ENCODE measurements at regions not wholly inside any gene's neighbourhood (a gene's known extent, or its start where the extent isn't known, plus 50 kb on each side); places are given as distances from the start of the nearest gene placed in this dataset.

GRCh38 chr6:108768792-108769524, 79.3 kb upstream of the ARMC2 start:
- Histone ChIP-seq H3K36me3 (ENCODE audit: control insufficient read depth in 2 of 2, extremely low read depth in 1 of 2, insufficient read depth in 2 of 2, low read length in 2 of 2) (no peaks in the 10 kb centered on the region), H3K4me2 (ENCODE audit: control insufficient read depth, extremely low read depth, insufficient read depth, low read depth, low read length) (no peak overlapping the region), H3K79me2 (ENCODE audit: control insufficient read depth, insufficient read depth, low read length) (no peaks in the 10 kb centered on the region), H3K9me3 (ENCODE audit: control insufficient read depth, low read depth, low read length) (no peaks in the 10 kb centered on the region), H3K9ac (ENCODE audit: control insufficient read depth, extremely low read depth, insufficient read depth, low read length) (no peak overlapping the region), H3K27ac (ENCODE audit: control insufficient read depth, insufficient read depth, low read length) (no peak overlapping the region), H2AFZ (ENCODE audit: control insufficient read depth, low read length) (no peak overlapping the region), H3K27me3 (ENCODE audit: control insufficient read depth, extremely low read depth, insufficient read depth, low read length) (no peaks in the 10 kb centered on the region), H3K4me3 (ENCODE audit: control insufficient read depth in 2 of 3, extremely low read depth in 1 of 3, insufficient read depth in 2 of 3, low read depth in 1 of 3, low read length in 3 of 3) (no peak overlapping the region), H4K20me1 (ENCODE audit: control insufficient read depth, extremely low read depth, insufficient read depth, low read length) (no peaks in the 10 kb centered on the region), H3K4me1 (ENCODE audit: control insufficient read depth, extremely low read depth, insufficient read depth, low read length) (no peaks in the 10 kb centered on the region), H3K9me1 (ENCODE audit: control insufficient read depth, extremely low read depth, insufficient read depth, low read length) (no peaks in the 10 kb centered on the region)
- FAIRE-seq = no peak
- TF ChIP-seq CTCF (optimal IDR thresholded peaks at IDR 0.05 in 1 of 3, IDR thresholded peaks at IDR 0.05 in 1 of 3, conservative IDR thresholded peaks at IDR 0.05 in 1 of 3; ENCODE audit: extremely low read depth in 1 of 3, insufficient read depth in 2 of 3, low read length in 3 of 3) = no peak
- no peak for TF ChIP-seq EZH2 (IDR thresholded peaks at IDR 0.05; ENCODE audit: low read length)
- dilution Hi-C loops (cut with MboI; ENCODE audit: extremely low pct_ligation_motif_present, low sequenced_read_pairs) = no loop called here
- no peak for DNase-seq (ENCODE audit: low read depth, low spot score)

GRCh38 chr6:108771421-108771820, 76.8 kb upstream of the ARMC2 start:
- no peaks in the 10 kb centered on the region for H3K27me3 ChIP-seq (ENCODE audit: control insufficient read depth, extremely low read depth, insufficient read depth, low read length)
- TF ChIP-seq CTCF (optimal IDR thresholded peaks at IDR 0.05 in 1 of 3, IDR thresholded peaks at IDR 0.05 in 1 of 3, conservative IDR thresholded peaks at IDR 0.05 in 1 of 3; ENCODE audit: extremely low read depth in 1 of 3, insufficient read depth in 2 of 3, low read length in 3 of 3) = no peak
- TF ChIP-seq EZH2 (IDR thresholded peaks at IDR 0.05; ENCODE audit: low read length) = no peak
- no peak for FAIRE-seq
- no peak overlapping the region for H2AFZ ChIP-seq (ENCODE audit: control insufficient read depth, low read length)
- no peaks in the 10 kb centered on the region for H3K4me1 ChIP-seq (ENCODE audit: control insufficient read depth, extremely low read depth, insufficient read depth, low read length)
- dilution Hi-C loops (cut with MboI; ENCODE audit: extremely low pct_ligation_motif_present, low sequenced_read_pairs) = no loop called here
- no peak overlapping the region for H3K4me3 ChIP-seq (ENCODE audit: control insufficient read depth in 2 of 3, extremely low read depth in 1 of 3, insufficient read depth in 2 of 3, low read depth in 1 of 3, low read length in 3 of 3)
- H3K9me3 ChIP-seq (ENCODE audit: control insufficient read depth, low read depth, low read length) = no peaks in the 10 kb centered on the region
- H3K79me2 ChIP-seq (ENCODE audit: control insufficient read depth, insufficient read depth, low read length) = no peaks in the 10 kb centered on the region
- no peaks in the 10 kb centered on the region for H4K20me1 ChIP-seq (ENCODE audit: control insufficient read depth, extremely low read depth, insufficient read depth, low read length)
- no peaks in the 10 kb centered on the region for H3K36me3 ChIP-seq (ENCODE audit: control insufficient read depth in 2 of 2, extremely low read depth in 1 of 2, insufficient read depth in 2 of 2, low read length in 2 of 2)
- no peak overlapping the region for H3K9ac ChIP-seq (ENCODE audit: control insufficient read depth, extremely low read depth, insufficient read depth, low read length)
- H3K4me2 ChIP-seq (ENCODE audit: control insufficient read depth, extremely low read depth, insufficient read depth, low read depth, low read length) = no peak overlapping the region
- no peak for DNase-seq (ENCODE audit: low read depth, low spot score)
- no peak overlapping the region for H3K27ac ChIP-seq (ENCODE audit: control insufficient read depth, insufficient read depth, low read length)
- H3K9me1 ChIP-seq (ENCODE audit: control insufficient read depth, extremely low read depth, insufficient read depth, low read length) = no peaks in the 10 kb centered on the region

All from keratinocyte (primary cell).